ENCODE measurements at regions not wholly inside any gene's neighbourhood (a gene's known extent, or its start where the extent isn't known, plus 50 kb on each side); places are given as distances from the start of the nearest gene placed in this dataset.
"Not testable (repeated sequence)": the region's sequence is repeated elsewhere in the genome, so short reads cannot be mapped to it uniquely, and the experiment has no call there.

- Histone ChIP-seq H3K4me3 (replicated peaks; ENCODE audit: low read depth, low read length) (no peak overlapping the region), H3K36me3 (ENCODE audit: control insufficient read depth, insufficient read depth, low read length) (no peaks in the 10 kb centered on the region), H3K27me3 (replicated peaks; ENCODE audit: control insufficient read depth, insufficient read depth, low read length) (no peaks in the 10 kb centered on the region)
- TF ChIP-seq CTCF (IDR thresholded peaks at IDR 0.05; ENCODE audit: insufficient read depth, low read length, poor library complexity, severe bottlenecking) = no peak
- DNase-seq (ENCODE audit: extremely low read depth, insufficient read length) = no peak
Observed at GRCh38 chr14:29403091-29403490, 524.6 kb downstream of the PRKD1 start.

GRCh38 chr14:29410581-29410980 lies 517.1 kb downstream of the PRKD1 start:
- no peak for TF ChIP-seq CTCF (IDR thresholded peaks at IDR 0.05; ENCODE audit: insufficient read depth, low read length, poor library complexity, severe bottlenecking)
- no peak for DNase-seq (ENCODE audit: extremely low read depth, insufficient read length)
- Histone ChIP-seq H3K4me3 (replicated peaks; ENCODE audit: low read depth, low read length) (no peak overlapping the region), H3K36me3 (ENCODE audit: control insufficient read depth, insufficient read depth, low read length) (no peaks in the 10 kb centered on the region), H3K27me3 (replicated peaks; ENCODE audit: control insufficient read depth, insufficient read depth, low read length) (no peaks in the 10 kb centered on the region)

GRCh38 chr14:29414931-29415330 lies 512.7 kb downstream of the PRKD1 start:
- H3K36me3 ChIP-seq (ENCODE audit: control insufficient read depth, insufficient read depth, low read length); DNase-seq (ENCODE audit: extremely low read depth, insufficient read length); H3K4me3 ChIP-seq (replicated peaks; ENCODE audit: low read depth, low read length); H3K27me3 ChIP-seq (replicated peaks; ENCODE audit: control insufficient read depth, insufficient read depth, low read length): not testable (repeated sequence)

- no peak for TF ChIP-seq CTCF (IDR thresholded peaks at IDR 0.05; ENCODE audit: insufficient read depth, low read length, poor library complexity, severe bottlenecking)
- Histone ChIP-seq H3K27me3 (replicated peaks; ENCODE audit: control insufficient read depth, insufficient read depth, low read length) (no peaks in the 10 kb centered on the region), H3K4me3 (replicated peaks; ENCODE audit: low read depth, low read length) (no peak overlapping the region), H3K36me3 (ENCODE audit: control insufficient read depth, insufficient read depth, low read length) (no peaks in the 10 kb centered on the region)
- no peak for DNase-seq (ENCODE audit: extremely low read depth, insufficient read length)
Observed at GRCh38 chr14:29419736-29420135, 507.9 kb downstream of the PRKD1 start.

GRCh38 chr14:29421156-29421728 lies 506.4 kb downstream of the PRKD1 start:
- no peak for DNase-seq (ENCODE audit: extremely low read depth, insufficient read length)
- Histone ChIP-seq H3K4me3 (replicated peaks; ENCODE audit: low read depth, low read length) (no peak overlapping the region), H3K27me3 (replicated peaks; ENCODE audit: control insufficient read depth, insufficient read depth, low read length) (no peaks in the 10 kb centered on the region), H3K36me3 (ENCODE audit: control insufficient read depth, insufficient read depth, low read length) (no peaks in the 10 kb centered on the region)
- no peak for TF ChIP-seq CTCF (IDR thresholded peaks at IDR 0.05; ENCODE audit: insufficient read depth, low read length, poor library complexity, severe bottlenecking)

GRCh38 chr14:29425705-29426482 lies 501.8 kb downstream of the PRKD1 start:
- no peak for DNase-seq (ENCODE audit: extremely low read depth, insufficient read length)
- Histone ChIP-seq H3K36me3 (ENCODE audit: control insufficient read depth, insufficient read depth, low read length) (no peaks in the 10 kb centered on the region), H3K27me3 (replicated peaks; ENCODE audit: control insufficient read depth, insufficient read depth, low read length) (no peaks in the 10 kb centered on the region), H3K4me3 (replicated peaks; ENCODE audit: low read depth, low read length) (no peak overlapping the region)
- no peak for TF ChIP-seq CTCF (IDR thresholded peaks at IDR 0.05; ENCODE audit: insufficient read depth, low read length, poor library complexity, severe bottlenecking)
